Ishikawa (cell line): ENCODE measurements at regions not wholly inside any gene's neighbourhood (a gene's known extent, or its start where the extent isn't known, plus 50 kb on each side); places are given as distances from the start of the nearest gene placed in this dataset.

Experiments
- EGR1 ChIP-seq: IDR thresholded peaks from 2 replicates; pipeline ENCODE4 v1.6.1; 2012
- EP300 ChIP-seq: IDR thresholded peaks from 2 replicates; pipeline ENCODE4 v1.6.1; 2012; ENCODE audit warnings: borderline replicate concordance
- FOXM1 ChIP-seq: IDR thresholded peaks from 2 replicates; pipeline ENCODE4 v1.6.1; 2012; ENCODE audit warnings: low read depth, borderline replicate concordance
- MAX ChIP-seq: IDR thresholded peaks from 2 replicates; pipeline ENCODE4 v1.6.1; 2012
- RAD21 ChIP-seq: IDR thresholded peaks from 2 replicates; pipeline ENCODE4 v1.6.1; 2012; ENCODE audit warnings: low read depth
- TCF12 ChIP-seq: IDR thresholded peaks from 2 replicates; pipeline ENCODE4 v1.6.1; 2012; ENCODE audit warnings: low read depth
- TEAD4 ChIP-seq: IDR thresholded peaks from 2 replicates; pipeline ENCODE4 v1.6.1; 2012
- YY1 ChIP-seq: IDR thresholded peaks from 2 replicates; pipeline ENCODE4 v1.6.1; 2012; ENCODE audit warnings: low read depth

DNA sequence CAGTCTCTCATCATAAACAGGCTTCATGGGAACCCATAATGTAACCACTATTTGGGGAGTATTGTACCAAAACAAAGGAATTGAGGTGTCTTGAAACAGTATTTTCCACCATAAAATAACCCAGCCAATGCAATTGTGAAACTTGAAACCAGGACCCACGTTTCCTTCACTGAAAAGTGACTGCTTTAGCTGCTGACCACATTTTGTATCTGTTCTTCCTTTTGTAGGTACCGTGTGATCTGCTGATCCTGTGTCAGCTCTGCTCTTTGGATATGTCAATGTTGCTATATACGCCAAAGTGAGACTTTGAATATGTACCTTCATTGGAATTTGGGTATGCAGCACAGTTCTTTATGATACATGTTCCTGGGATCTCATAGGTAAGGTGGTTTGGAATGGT is 95.1 kb upstream of the CNTN1 start:
- TF ChIP-seq EGR1: no peak
- TF ChIP-seq FOXM1: no peak
- TF ChIP-seq MAX: no peak
- TF ChIP-seq TEAD4: no peak
- no peak for TF ChIP-seq YY1
- no peak for TF ChIP-seq TCF12
- no peak for TF ChIP-seq EP300
- no peak for TF ChIP-seq RAD21
